HepG2 (cell line): ENCODE measurements at regions not wholly inside any gene's neighbourhood (a gene's known extent, or its start where the extent isn't known, plus 50 kb on each side); places are given as distances from the start of the nearest gene placed in this dataset.

Source experiments
- ATAC-seq: fragments of 200-7000 bp; cut with Tn5 transposase; 3 replicates; pipeline ENCODE4 v1.9.1; 2020; ENCODE audit warnings: mild to moderate bottlenecking, moderate library complexity
- BruUV-seq: library from RNA; stranded (reverse); fragments of 400-500 nt; replicated peaks from 2 replicates; lab custom pipeline; 2021; lab: Mats Ljungman, UMichigan
- CTCF ChIA-PET: fragments of 300-600 bp; formaldehyde crosslinking; extraction: SDS; loops from one replicate; lab custom pipeline; 2021; ENCODE audit warnings: low total read pairs, inconsistent platforms, low intra/inter-chr PET ratio; lab: Yijun Ruan, JAX
- POLR2A ChIA-PET: fragments of 350-600 bp; sonication (Branson Sonifier 250); formaldehyde crosslinking; loops from one replicate; lab custom pipeline; 2020; ENCODE audit warnings: antibody characterized with exemption, inconsistent platforms; lab: Yijun Ruan, JAX
- DNase-seq: peaks from one replicate; pipeline ENCODE4 v3.0.0-alpha.2; 2015; ENCODE audit warnings: low spot score
- FAIRE-seq: peaks from 3 replicates; lab custom pipeline; 2011; peaks lifted over from hg19 to GRCh38; lab: Jason Lieb, UNC
- H2AFZ ChIP-seq: one replicate; pipeline ENCODE4 v1.6.1; 2011; ENCODE audit warnings: low read length, inconsistent platforms
- H3K27ac ChIP-seq: fragments of 300-600 bp; 3 replicates; pipeline ENCODE4 v1.8.0; 2011; ENCODE audit warnings: mixed run types, mild to moderate bottlenecking, mixed read lengths, low read length, inconsistent platforms; ENCODE audit not compliant: insufficient read depth; ENCODE audit errors: extremely low read length
- H3K27me3 ChIP-seq, 2 experiments: fragments of 200-600 bp in 1 of 2; 2 replicates in 1 of 2; 3 replicates in 1 of 2; pipeline versions ENCODE4 v1.6.0 to v1.8.0; 2011; ENCODE audit warnings: low read length in 2 of 2, mild to moderate bottlenecking in 2 of 2, moderate library complexity in 2 of 2, inconsistent platforms in 1 of 2; ENCODE audit not compliant: insufficient read depth in 2 of 2, control insufficient read depth in 1 of 2
- H3K36me3 ChIP-seq, 2 experiments: fragments of 200-600 bp in 1 of 2; replicated peaks in 1 of 2; 2 replicates in 1 of 2; 3 replicates in 1 of 2; pipeline versions ENCODE4 v1.5.1 to v1.8.0; 2011; ENCODE audit warnings: low read length in 2 of 2, inconsistent platforms in 1 of 2; ENCODE audit not compliant: insufficient read depth in 2 of 2, control insufficient read depth in 1 of 2
- H3K4me1 ChIP-seq: 2 replicates; pipeline ENCODE4 v1.5.1; 2012; ENCODE audit warnings: low read length, inconsistent platforms; ENCODE audit not compliant: insufficient read depth
- H3K4me2 ChIP-seq: 2 replicates; pipeline ENCODE4 v1.6.0; 2011; ENCODE audit warnings: low read depth, low read length, inconsistent platforms
- H3K4me3 ChIP-seq, 3 experiments: fragments of 200-600 bp in 1 of 3; sonication (generic), shearing (Covaris generic) in 1 of 3; replicated peaks in 1 of 3; 2 replicates each; pipeline ENCODE4 v1.5.1; 2011 to 2016; ENCODE audit warnings: low read length in 3 of 3, inconsistent platforms in 2 of 3, low read depth in 2 of 3, mild to moderate bottlenecking in 2 of 3, control low read depth in 1 of 3, mixed read lengths in 1 of 3; ENCODE audit not compliant: insufficient read depth in 1 of 3
- H3K79me2 ChIP-seq: one replicate; pipeline ENCODE4 v1.6.1; 2011; ENCODE audit warnings: low read length, inconsistent platforms; ENCODE audit not compliant: insufficient read depth
- H3K9ac ChIP-seq: 2 replicates; pipeline ENCODE4 v1.6.0; 2011; ENCODE audit warnings: mild to moderate bottlenecking, low read depth, low read length, inconsistent platforms; ENCODE audit not compliant: insufficient read depth
- H3K9me3 ChIP-seq: 2 replicates; pipeline ENCODE4 v1.5.1; 2012; ENCODE audit warnings: mild to moderate bottlenecking, low read length
- H4K20me1 ChIP-seq: 2 replicates; pipeline ENCODE4 v1.6.0; 2011; ENCODE audit warnings: inconsistent platforms, mild to moderate bottlenecking, low read length, moderate library complexity; ENCODE audit not compliant: insufficient read depth
- EED ChIP-seq: sonication (generic); formaldehyde crosslinking; IDR thresholded peaks from 2 replicates; pipeline ENCODE4 v1.5.0; 2020; ENCODE audit warnings: mild to moderate bottlenecking, missing genetic modification reagents
- HMGXB3 ChIP-seq: sonication (generic); formaldehyde crosslinking; IDR thresholded peaks from 2 replicates; pipeline ENCODE4 v1.4.0; 2020; ENCODE audit warnings: missing genetic modification reagents, borderline replicate concordance
- WGBS: methylation state at CpG from one replicate; pipeline ENCODE4 v1.1.6; 2017; ENCODE audit warnings: low lambda C conversion rate; 5-methylcytosine and 5-hydroxymethylcytosine counted together
- in situ Hi-C: cut with HindIII; loops from 2 replicates; pipeline ENCODE4 v1.10.0; 2017; ENCODE audit warnings: low pct_unique_long_range_greater_than_20kb; ENCODE audit not compliant: extremely low pct_ligation_motif_present
- intact Hi-C: fragments of 100-400 bp; cut with micrococcal nuclease; formaldehyde crosslinking; loops from one replicate; pipeline ENCODE4 v1.10.0; 2022; ENCODE audit not compliant: unreplicated experiment

GRCh38 chr6:28816339-28816908 lies 107.4 kb downstream of the TRIM27 start:
- H3K4me2 ChIP-seq, result peak overlapping the region; percentile 82
- H3K27ac ChIP-seq, result no peak overlapping the region
- peaks cover 57% of the 10 kb centered on the region for H3K4me1 ChIP-seq
- TF ChIP-seq EED (CRISPR knock-in tag) (no peak), HMGXB3 (CRISPR knock-in tag) (0 out of 2 replicates have a peak, but pooled peaks have one; percentile 8)
- no peaks in the 10 kb centered on the region for H3K79me2 ChIP-seq
- 11% methylated on average over 15 of the region's 15 CpGs for WGBS
- H4K20me1 ChIP-seq, result no peaks in the 10 kb centered on the region
- H3K36me3 ChIP-seq, result no peaks in the 10 kb centered on the region
- no peak for FAIRE-seq
- ATAC-seq, result peak; percentile 56
- no peaks in the 10 kb centered on the region for H3K9me3 ChIP-seq
- in situ Hi-C loops (no loop called here), intact Hi-C loops (loop anchor here (2.0 kb wide), 1 partner anchor 14 kb away; no protein-coding TSS in a partner anchor)
- ChIA-PET CTCF (no interaction called here), POLR2A (no interaction called here)
- BruUV-seq, result no TSS peak
- no peak overlapping the region for H2AFZ ChIP-seq
- DNase-seq, result no peak
- peak overlapping the region; percentile 48 to 65 (median 49) for H3K4me3 ChIP-seq
- peaks cover 11 to 41% of the 10 kb centered on the region in 2 experiments for H3K27me3 ChIP-seq
- H3K9ac ChIP-seq, result no peak overlapping the region
